Epithelial cell of esophagus (primary cell): ENCODE measurements at regions not wholly inside any gene's neighbourhood (a gene's known extent, or its start where the extent isn't known, plus 50 kb on each side); places are given as distances from the start of the nearest gene placed in this dataset.

Experiments used
- DNase-seq: peaks from one replicate; pipeline ENCODE4 v3.0.0; 2010; ENCODE audit warnings: low read depth
- H3K4me3 ChIP-seq: 2 replicates; pipeline ENCODE4 v1.5.1; 2011; ENCODE audit warnings: mild to moderate bottlenecking, low read length, control low read depth
- CTCF ChIP-seq: IDR thresholded peaks from 2 replicates; pipeline ENCODE4 v1.5.1; 2011; ENCODE audit warnings: low read depth, mild to moderate bottlenecking, low read length, control low read depth, inconsistent platforms; ENCODE audit not compliant: insufficient read depth; ENCODE audit errors: missing control alignments

- no peak for TF ChIP-seq CTCF
- no peak for DNase-seq
- H3K4me3 ChIP-seq = no peak overlapping the region
Observed at GRCh38 chr13:23947893-23948292, 50.6 kb upstream of the C1QTNF9B start.

- DNase-seq = no peak
- no peak overlapping the region for H3K4me3 ChIP-seq
- TF ChIP-seq CTCF = no peak
Observed at GRCh38 chr13:23949200-23949599, 51.9 kb upstream of the C1QTNF9B start.

- no peak for TF ChIP-seq CTCF
- DNase-seq = no peak
- H3K4me3 ChIP-seq = no peak overlapping the region
Observed at GRCh38 chr13:23949736-23950135, 52.4 kb upstream of the C1QTNF9B start.

GRCh38 chr13:23950736-23951510 lies 53.6 kb upstream of the C1QTNF9B start:
- no peak for DNase-seq
- no peak for TF ChIP-seq CTCF
- H3K4me3 ChIP-seq = no peak overlapping the region

GRCh38 chr13:23952796-23953195 lies 55.5 kb upstream of the C1QTNF9B start:
- no peak overlapping the region for H3K4me3 ChIP-seq
- no peak for DNase-seq
- TF ChIP-seq CTCF = no peak

GRCh38 chr13:23953860-23954512 lies 56.7 kb upstream of the C1QTNF9B start:
- no peak overlapping the region for H3K4me3 ChIP-seq
- DNase-seq = no peak
- TF ChIP-seq CTCF = no peak

- no peak for TF ChIP-seq CTCF
- no peak for DNase-seq
- no peak overlapping the region for H3K4me3 ChIP-seq
Observed at GRCh38 chr13:23955064-23955463, 57.8 kb upstream of the C1QTNF9B start.
